ENCODE measurements at regions not wholly inside any gene's neighbourhood (a gene's known extent, or its start where the extent isn't known, plus 50 kb on each side); places are given as distances from the start of the nearest gene placed in this dataset.

GRCh38 chr2:120999377-121000097 is 263.9 kb downstream of the GLI2 start (continued):
- TF ChIP-seq BHLHE40 (IDR thresholded peaks at IDR 0.05; ENCODE audit: low read length) (no peak), SYNCRIP (IDR thresholded peaks at IDR 0.05; ENCODE audit: insufficient read depth, low read depth, low read length) (no peak), GATAD1 (CRISPR knock-in tag; IDR thresholded peaks at IDR 0.05) (no peak), ZNF580 (CRISPR knock-in tag; IDR thresholded peaks at IDR 0.05; ENCODE audit: borderline replicate concordance, low read depth) (no peak)

- FAIRE-seq (no peak), DNase-seq (ENCODE audit: low spot score) (no peak), ATAC-seq (no peak)
- no peaks in the 10 kb centered on the region for H3K79me2 ChIP-seq (ENCODE audit: insufficient read depth, low read length)
- intact Hi-C loops (cut with micrococcal nuclease; ENCODE audit: unreplicated experiment), result no loop called here
- no peaks in the 10 kb centered on the region for H3K4me1 ChIP-seq (ENCODE audit: insufficient read depth, low read length)
- H3K9ac ChIP-seq (ENCODE audit: insufficient read depth, low read depth, low read length), result no peak overlapping the region
- H3K4me2 ChIP-seq (ENCODE audit: low read depth, low read length), result no peak overlapping the region
- H2AFZ ChIP-seq (ENCODE audit: low read length), result no peak overlapping the region
- H3K9me3 ChIP-seq (ENCODE audit: low read length), result no peaks in the 10 kb centered on the region
- no peaks in the 10 kb centered on the region for H3K36me3 ChIP-seq (replicated peaks in 1 of 2; ENCODE audit: control insufficient read depth in 1 of 2, insufficient read depth in 2 of 2, low read length in 2 of 2)
- 1% methylated on average over 3 of the region's 3 CpGs for WGBS (ENCODE audit: low lambda C conversion rate)
- POLR2A ChIA-PET, result no interaction called here
- in situ Hi-C loops (cut with HindIII; ENCODE audit: extremely low pct_ligation_motif_present, low pct_unique_long_range_greater_than_20kb), result no loop called here
- peaks cover 0 to 20% of the 10 kb centered on the region in 2 experiments; a peak in 2 of 5 replicates for H3K27me3 ChIP-seq (ENCODE audit: control insufficient read depth in 1 of 2, insufficient read depth in 2 of 2, low read length in 2 of 2)
- BruUV-seq (replicated peaks), result no TSS peak
- CTCF ChIA-PET (ENCODE audit: low intra/inter-chr PET ratio, low total read pairs), result no interaction called here
- no peaks in the 10 kb centered on the region for H4K20me1 ChIP-seq (ENCODE audit: insufficient read depth, low read length)
- H3K27ac ChIP-seq (ENCODE audit: extremely low read length, insufficient read depth, low read length), result no peak overlapping the region
- no peak overlapping the region for H3K4me3 ChIP-seq (replicated peaks in 1 of 3; ENCODE audit: insufficient read depth in 1 of 3, low read depth in 2 of 3, low read length in 3 of 3)
- TF ChIP-seq ZNF205 (CRISPR knock-in tag; IDR thresholded peaks at IDR 0.05) (no peak), HBP1 (CRISPR knock-in tag; IDR thresholded peaks at IDR 0.05; ENCODE audit: low read depth) (no peak), NFKBIZ (CRISPR knock-in tag; IDR thresholded peaks at IDR 0.05) (no peak), ZBTB40 (IDR thresholded peaks at IDR 0.05) (no peak), ZBTB40 (CRISPR knock-in tag; IDR thresholded peaks at IDR 0.05) (no peak), TBX3 (IDR thresholded peaks at IDR 0.05; ENCODE audit: borderline replicate concordance) (no peak), ZBTB44 (CRISPR knock-in tag; IDR thresholded peaks at IDR 0.05) (no peak)
These were observed 265.1 kb downstream of the GLI2 start for GRCh38 chr2:121000804-121001203.

All from HepG2 (cell line).